Sigmoid colon (tissue), 4 donors: ENCODE measurements at regions not wholly inside any gene's neighbourhood (a gene's known extent, or its start where the extent isn't known, plus 50 kb on each side); places are given as distances from the start of the nearest gene placed in this dataset.

Experiments
- EP300 ChIP-seq, 4 donors: sonication (generic); formaldehyde crosslinking; IDR thresholded peaks; one replicate each; pipeline ENCODE4 v1.6.1; 2017; ENCODE audit warnings: antibody characterized with exemption in 4 of 4
- POLR2A ChIP-seq, 2 donors: fragments of 450-650 bp; IDR thresholded peaks; one replicate each; pipeline ENCODE4 v1.6.1; 2016; ENCODE audit warnings: antibody characterized with exemption in 2 of 2, mild to moderate bottlenecking in 2 of 2, moderate library complexity in 2 of 2
- POLR2AphosphoS5 ChIP-seq, 4 donors: sonication (generic); formaldehyde crosslinking; IDR thresholded peaks; one replicate each; pipeline ENCODE4 v1.6.1; 2017; ENCODE audit warnings: antibody characterized with exemption in 4 of 4
- TF ChIP-seq, protein P1 (sequence below), 4 experiments: fragments of 450-650 bp in 3 of 4; fragments of 200-600 bp in 1 of 4; IDR thresholded peaks; one replicate each; pipeline ENCODE4 v1.5.1; 2016 to 2019; ENCODE audit warnings: antibody characterized with exemption in 4 of 4, mild to moderate bottlenecking in 3 of 4, moderate library complexity in 2 of 4

DNA sequence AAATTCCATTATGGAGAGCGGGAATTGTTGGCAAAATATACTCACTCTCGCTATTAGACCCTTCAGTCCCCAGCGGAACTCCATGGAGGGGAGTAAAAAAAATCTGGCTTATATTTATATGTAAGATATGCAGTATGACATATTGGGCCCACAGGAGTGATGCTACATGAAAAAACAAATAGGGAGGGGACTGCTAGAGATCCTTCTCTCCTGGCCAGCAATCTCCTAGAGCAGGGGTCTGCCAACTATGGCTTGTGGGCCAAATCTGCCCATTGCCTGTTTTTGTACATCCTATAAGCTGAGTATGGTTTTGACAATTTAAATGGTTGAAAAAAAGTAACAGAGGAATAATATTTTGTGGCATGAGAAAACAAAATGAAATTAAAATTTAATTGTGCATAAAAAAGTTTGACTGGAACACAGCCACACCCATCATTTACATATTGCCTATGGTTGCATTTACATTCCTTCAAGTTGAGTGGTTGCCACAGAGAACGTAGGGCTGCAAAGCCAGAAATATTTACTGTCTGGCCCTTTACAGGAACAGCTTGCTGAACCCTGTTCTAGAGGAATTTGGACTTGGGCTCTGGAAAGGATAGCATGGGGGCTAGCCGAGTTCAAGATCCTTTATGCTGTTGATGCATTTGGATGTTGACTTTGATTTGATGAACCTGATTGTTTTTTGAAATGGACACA, 197.3 kb upstream of the CLINT1 start:
- TF ChIP-seq POLR2A (IDR thresholded peaks at IDR 0.05) (no peak), EP300 (IDR thresholded peaks at IDR 0.05) (no peak), POLR2AphosphoS5 (IDR thresholded peaks at IDR 0.05) (no peak)
- TF ChIP-seq, protein P1, sequence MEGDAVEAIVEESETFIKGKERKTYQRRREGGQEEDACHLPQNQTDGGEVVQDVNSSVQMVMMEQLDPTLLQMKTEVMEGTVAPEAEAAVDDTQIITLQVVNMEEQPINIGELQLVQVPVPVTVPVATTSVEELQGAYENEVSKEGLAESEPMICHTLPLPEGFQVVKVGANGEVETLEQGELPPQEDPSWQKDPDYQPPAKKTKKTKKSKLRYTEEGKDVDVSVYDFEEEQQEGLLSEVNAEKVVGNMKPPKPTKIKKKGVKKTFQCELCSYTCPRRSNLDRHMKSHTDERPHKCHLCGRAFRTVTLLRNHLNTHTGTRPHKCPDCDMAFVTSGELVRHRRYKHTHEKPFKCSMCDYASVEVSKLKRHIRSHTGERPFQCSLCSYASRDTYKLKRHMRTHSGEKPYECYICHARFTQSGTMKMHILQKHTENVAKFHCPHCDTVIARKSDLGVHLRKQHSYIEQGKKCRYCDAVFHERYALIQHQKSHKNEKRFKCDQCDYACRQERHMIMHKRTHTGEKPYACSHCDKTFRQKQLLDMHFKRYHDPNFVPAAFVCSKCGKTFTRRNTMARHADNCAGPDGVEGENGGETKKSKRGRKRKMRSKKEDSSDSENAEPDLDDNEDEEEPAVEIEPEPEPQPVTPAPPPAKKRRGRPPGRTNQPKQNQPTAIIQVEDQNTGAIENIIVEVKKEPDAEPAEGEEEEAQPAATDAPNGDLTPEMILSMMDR (IDR thresholded peaks at IDR 0.05): no peak
